Calu3 (cell line): ENCODE measurements at regions not wholly inside any gene's neighbourhood (a gene's known extent, or its start where the extent isn't known, plus 50 kb on each side); places are given as distances from the start of the nearest gene placed in this dataset.

Experiments
- BruUV-seq: library from RNA; stranded (reverse); fragments of 400-500 nt; replicated peaks from 2 replicates; lab custom pipeline; 2021; lab: Mats Ljungman, UMichigan
- CTCF ChIA-PET: fragments of 300-600 bp; sonication (Branson Sonifier 250); formaldehyde crosslinking; loops from one replicate; lab custom pipeline; 2022; ENCODE audit warnings: antibody characterized with exemption; lab: Charles Lee
- DNase-seq: peaks from one replicate; pipeline ENCODE4 v3.0.0; 2022
- H3K27ac Mint-ChIP-seq: one replicate; pipeline ENCODE4 v1.8.0; 2022; ENCODE audit warnings: mixed read lengths; ENCODE audit not compliant: unreplicated experiment
- H3K27me3 Mint-ChIP-seq: one replicate; pipeline ENCODE4 v1.8.0; 2022; ENCODE audit warnings: mixed read lengths; ENCODE audit not compliant: unreplicated experiment
- H3K36me3 Mint-ChIP-seq: one replicate; pipeline ENCODE4 v1.8.0; 2022; ENCODE audit warnings: mild to moderate bottlenecking, moderate library complexity, mixed read lengths; ENCODE audit not compliant: insufficient read depth, unreplicated experiment
- H3K4me1 Mint-ChIP-seq: one replicate; pipeline ENCODE4 v1.8.0; 2022; ENCODE audit warnings: mild to moderate bottlenecking, low read depth, mixed read lengths; ENCODE audit not compliant: unreplicated experiment
- H3K4me3 Mint-ChIP-seq: one replicate; pipeline ENCODE4 v1.8.0; 2022; ENCODE audit warnings: mild to moderate bottlenecking, low read depth, moderate library complexity, mixed read lengths; ENCODE audit not compliant: unreplicated experiment
- H3K9me3 Mint-ChIP-seq: one replicate; pipeline ENCODE4 v1.8.0; 2022; ENCODE audit warnings: low read depth, mixed read lengths; ENCODE audit not compliant: unreplicated experiment
- CTCF ChIP-seq: fragments of 200-600 bp; IDR thresholded peaks from one replicate; pipeline ENCODE4 v1.8.0; 2022; ENCODE audit warnings: antibody characterized with exemption; ENCODE audit not compliant: unreplicated experiment
- intact Hi-C: fragments of 100-400 bp; cut with micrococcal nuclease; formaldehyde crosslinking; loops from one replicate; pipeline ENCODE4 v1.10.0; 2022; ENCODE audit not compliant: unreplicated experiment

GRCh38 chr2:527581-527980, 149.6 kb downstream of the TMEM18 start:
- Mint-ChIP-seq H3K36me3 (no peaks in the 10 kb centered on the region), H3K9me3 (peaks cover 3% of the 10 kb centered on the region), H3K27me3 (no peaks in the 10 kb centered on the region), H3K4me1 (no peaks in the 10 kb centered on the region), H3K27ac (no peak overlapping the region), H3K4me3 (no peak overlapping the region)
- no peak for TF ChIP-seq CTCF
- CTCF ChIA-PET, result no interaction called here
- no peak for DNase-seq
- intact Hi-C loops, result loop anchor here (10.0 kb wide), 1 partner anchor 233 kb away; no protein-coding TSS in a partner anchor
- no TSS peak for BruUV-seq

- peaks cover 3% of the 10 kb centered on the region for H3K9me3 Mint-ChIP-seq
- intact Hi-C loops, result loop anchor here (10.0 kb wide), 1 partner anchor 232 kb away; no protein-coding TSS in a partner anchor
- no peak overlapping the region for H3K27ac Mint-ChIP-seq
- no peaks in the 10 kb centered on the region for H3K27me3 Mint-ChIP-seq
- no peak overlapping the region for H3K4me3 Mint-ChIP-seq
- CTCF ChIA-PET, result no interaction called here
- no peaks in the 10 kb centered on the region for H3K4me1 Mint-ChIP-seq
- H3K36me3 Mint-ChIP-seq, result no peaks in the 10 kb centered on the region
- no TSS peak for BruUV-seq
- no peak for TF ChIP-seq CTCF
- no peak for DNase-seq
Observed at GRCh38 chr2:526918-527317, 150.3 kb downstream of the TMEM18 start.

- no TSS peak for BruUV-seq
- peaks cover 4% of the 10 kb centered on the region for H3K36me3 Mint-ChIP-seq
- no peak overlapping the region for H3K27ac Mint-ChIP-seq
- CTCF ChIA-PET, result no interaction called here
- H3K4me3 Mint-ChIP-seq, result no peak overlapping the region
- intact Hi-C loops, result loop anchor here (10.0 kb wide), 1 partner anchor 231 kb away; no protein-coding TSS in a partner anchor
- H3K9me3 Mint-ChIP-seq, result peaks cover 3% of the 10 kb centered on the region
- no peak for DNase-seq
- no peaks in the 10 kb centered on the region for H3K4me1 Mint-ChIP-seq
- no peaks in the 10 kb centered on the region for H3K27me3 Mint-ChIP-seq
- no peak for TF ChIP-seq CTCF
Observed at GRCh38 chr2:525611-526010, 151.6 kb downstream of the TMEM18 start.

GRCh38 chr2:525021-525420, 152.2 kb downstream of the TMEM18 start:
- peaks cover 4% of the 10 kb centered on the region for H3K36me3 Mint-ChIP-seq
- H3K4me1 Mint-ChIP-seq, result no peaks in the 10 kb centered on the region
- no peak for TF ChIP-seq CTCF
- BruUV-seq, result no TSS peak
- intact Hi-C loops, result loop anchor here (10.0 kb wide), 1 partner anchor 230 kb away; no protein-coding TSS in a partner anchor
- H3K4me3 Mint-ChIP-seq, result no peak overlapping the region
- CTCF ChIA-PET, result no interaction called here
- no peaks in the 10 kb centered on the region for H3K27me3 Mint-ChIP-seq
- H3K27ac Mint-ChIP-seq, result no peak overlapping the region
- no peak for DNase-seq
- H3K9me3 Mint-ChIP-seq, result peaks cover 6% of the 10 kb centered on the region
